ENCODE measurements at regions not wholly inside any gene's neighbourhood (a gene's known extent, or its start where the extent isn't known, plus 50 kb on each side); places are given as distances from the start of the nearest gene placed in this dataset.

DNA sequence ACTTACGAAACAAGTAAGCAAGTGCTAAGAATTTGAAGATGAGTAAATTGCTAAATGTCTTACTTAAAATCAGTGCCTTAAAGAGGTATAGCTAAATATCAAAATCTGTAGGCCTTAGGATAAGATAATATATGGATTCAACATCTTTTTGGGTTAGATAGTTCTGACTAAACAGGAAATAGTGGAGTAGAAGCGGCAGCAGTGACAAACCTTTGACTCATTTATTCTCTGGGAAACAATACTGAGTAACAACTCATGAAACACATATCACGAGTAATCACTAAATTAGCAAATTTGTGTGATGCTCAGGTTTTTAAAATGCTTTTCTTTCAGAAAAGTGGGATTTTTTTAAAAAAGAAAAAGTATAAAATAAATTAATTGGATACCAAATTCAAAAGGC, 762.1 kb upstream of the TYRP1 start:
- DNase-seq (ENCODE audit: low spot score) = no peak

DNA sequence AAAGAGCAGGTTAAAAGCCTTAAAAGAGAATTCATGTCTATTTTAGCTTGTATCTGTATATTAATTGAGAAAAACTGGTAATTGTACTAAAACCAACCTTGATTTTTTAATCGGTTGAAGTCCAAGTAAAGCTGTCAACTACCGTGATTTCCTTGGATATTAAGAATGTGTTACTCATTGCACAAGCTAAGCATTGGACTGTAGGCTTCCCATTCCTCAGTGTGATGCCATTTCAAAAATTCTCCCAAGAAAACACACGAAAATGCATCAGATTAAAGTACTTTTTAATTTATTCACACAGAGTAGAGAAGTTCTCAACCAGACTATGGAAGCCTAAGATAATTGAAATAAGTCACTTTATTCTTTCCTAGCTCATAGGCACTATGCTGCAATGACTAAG, 761.4 kb upstream of the TYRP1 start:
- DNase-seq (ENCODE audit: low spot score) = no peak

DNA sequence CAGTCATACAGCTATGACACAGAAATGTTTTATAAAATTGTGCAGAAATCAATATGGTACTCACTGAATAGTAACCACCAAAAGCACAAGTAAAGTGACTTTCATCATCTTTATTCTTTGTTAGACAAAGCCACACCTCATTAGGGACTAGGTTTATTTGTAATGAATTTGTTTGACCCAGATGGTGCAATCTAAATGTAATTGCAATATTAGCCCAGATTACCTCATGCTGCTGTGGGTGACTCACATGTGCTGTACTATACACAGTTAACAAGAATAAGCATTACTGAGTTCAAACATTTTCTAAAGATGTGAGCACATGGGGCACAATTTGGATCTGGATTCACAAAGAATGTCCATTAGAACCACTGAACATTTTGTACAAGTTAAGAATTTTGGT, 759.3 kb upstream of the TYRP1 start:
- DNase-seq (ENCODE audit: low spot score) = no peak

DNA sequence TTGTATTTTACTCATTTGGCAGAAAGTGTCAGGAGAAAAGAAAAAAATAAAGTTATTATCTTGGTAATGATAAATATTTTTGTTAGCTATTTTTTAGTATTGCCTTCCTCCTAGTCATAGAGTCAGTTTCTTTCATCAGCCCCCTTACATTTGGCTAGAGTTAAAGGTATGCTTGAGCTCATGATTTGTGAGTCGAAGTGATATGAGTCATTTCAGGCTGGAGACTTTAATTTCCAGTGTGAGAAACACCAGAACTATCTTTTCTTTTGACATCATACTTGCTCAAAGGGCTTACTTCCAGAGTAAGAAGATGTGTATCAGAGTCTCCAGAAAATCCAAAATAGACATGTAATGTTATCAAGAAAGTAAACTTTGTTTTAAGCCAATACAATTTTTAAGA, 746.7 kb upstream of the TYRP1 start:
- no peak for DNase-seq (ENCODE audit: low spot score)

DNA sequence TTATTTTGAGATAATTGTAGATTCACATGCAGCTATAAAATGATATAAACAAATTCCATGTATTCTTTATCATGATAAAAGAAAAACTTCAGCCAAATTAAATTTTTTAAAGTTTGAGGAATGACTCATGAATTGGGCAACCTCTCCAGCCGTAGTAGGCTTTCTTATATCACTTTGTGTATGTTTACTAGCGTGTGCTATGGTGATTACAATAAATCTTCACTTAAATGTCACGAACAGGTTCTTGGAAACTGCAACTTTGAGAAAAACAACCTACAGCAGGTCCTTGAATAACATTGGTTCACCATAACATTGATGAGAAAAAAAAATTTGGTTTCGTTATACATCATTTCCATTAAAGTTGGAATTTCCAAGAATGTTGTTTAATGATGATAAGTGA, 730.9 kb upstream of the TYRP1 start:
- no peak for DNase-seq (ENCODE audit: low spot score)

DNA sequence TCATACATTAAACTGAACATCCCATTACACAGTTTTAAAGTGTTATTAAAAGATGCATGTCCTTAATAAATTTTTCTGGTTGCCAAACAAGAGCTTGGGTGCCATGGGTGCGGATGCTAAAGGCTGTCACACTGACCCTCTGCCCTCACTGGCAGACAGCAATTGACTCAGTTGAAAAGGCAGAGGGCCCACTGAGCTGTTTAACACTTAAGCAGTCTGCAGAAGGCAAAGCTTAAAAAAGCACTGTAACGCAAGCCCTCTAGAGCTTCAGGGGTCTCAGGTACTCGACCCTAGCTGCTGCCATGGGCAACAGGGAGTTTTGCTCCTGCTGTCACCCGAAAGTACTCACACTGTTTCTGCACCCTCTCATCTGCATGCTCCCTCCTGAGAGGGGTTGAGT, 726.4 kb upstream of the TYRP1 start:
- no peak for DNase-seq (ENCODE audit: low spot score)

DNA sequence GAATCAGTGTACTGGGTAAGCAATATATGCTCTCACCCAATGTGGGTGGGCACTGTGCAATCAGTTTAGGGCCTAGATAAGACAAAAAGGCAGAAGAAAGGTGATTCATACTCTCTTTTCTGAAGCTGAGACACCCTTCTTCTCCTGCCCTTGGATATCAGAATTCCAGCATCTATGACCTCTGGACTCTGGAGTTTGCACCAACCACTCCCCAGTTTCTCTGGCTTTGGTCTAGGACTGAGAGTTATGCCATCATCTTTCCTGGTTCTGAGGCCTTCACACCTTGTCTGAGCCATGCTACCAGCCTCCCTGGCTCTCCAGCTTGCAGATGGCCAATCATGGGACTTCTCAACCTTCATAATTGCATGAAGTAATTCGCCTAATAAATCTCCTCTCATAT, 724.6 kb upstream of the TYRP1 start:
- DNase-seq (ENCODE audit: low spot score) = no peak

DNA sequence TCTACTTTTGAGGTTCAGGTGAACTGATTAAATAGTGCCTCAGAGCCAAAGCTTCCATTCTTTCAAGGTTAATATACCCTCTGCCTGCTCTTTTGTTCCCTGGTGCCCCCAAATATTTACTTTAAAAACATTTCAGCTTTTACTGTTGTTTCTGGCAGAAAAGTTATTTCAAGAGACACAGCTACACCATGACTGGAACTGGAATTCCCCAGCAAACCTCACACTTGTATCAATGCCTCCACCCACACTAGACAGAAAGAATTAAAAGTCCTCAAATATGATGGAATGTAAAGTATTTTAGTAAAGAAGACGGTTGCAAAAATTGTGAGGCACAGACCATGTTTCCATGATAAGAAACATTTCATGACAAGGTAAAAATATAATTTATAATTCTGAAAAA, 720.2 kb upstream of the TYRP1 start:
- no peak for DNase-seq (ENCODE audit: low spot score)

DNA sequence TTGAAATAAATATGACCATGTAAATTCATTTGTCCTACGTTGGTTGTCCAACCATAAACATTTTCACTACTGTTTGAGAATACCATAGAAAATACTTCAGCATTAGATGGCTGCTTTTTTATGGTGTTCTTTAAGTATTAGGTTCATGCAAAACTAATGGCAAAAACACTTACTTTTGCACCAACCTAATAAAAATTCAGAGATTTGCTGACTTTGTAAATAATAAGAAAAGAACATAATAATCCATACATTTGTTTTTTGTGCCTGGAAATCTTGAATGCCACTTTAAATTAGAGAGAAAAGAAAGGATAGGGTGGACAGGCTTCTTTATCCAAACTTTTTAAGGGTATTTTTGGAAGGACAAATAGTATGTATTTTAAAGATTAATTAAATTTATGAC, 719.7 kb upstream of the TYRP1 start:
- DNase-seq (ENCODE audit: low spot score) = no peak

DNA sequence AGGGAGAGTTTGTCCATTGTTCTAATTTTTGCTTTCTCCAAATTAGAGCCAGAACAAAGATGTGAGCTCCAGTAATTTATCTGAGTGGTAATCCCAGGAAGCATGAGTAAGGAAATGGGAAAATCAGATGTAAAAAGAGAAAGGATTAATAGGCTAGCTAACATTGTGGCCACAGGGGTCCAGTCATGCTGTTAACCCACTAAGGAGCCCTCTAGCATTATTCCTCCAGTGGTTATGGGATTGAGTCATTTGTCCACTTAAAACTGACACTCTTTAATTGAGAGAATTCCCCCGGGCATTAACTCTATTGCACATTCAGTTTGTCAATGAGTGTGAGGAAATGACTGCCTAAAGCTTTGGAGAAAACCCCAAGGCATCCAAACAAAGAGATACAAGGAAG, 700.3 kb upstream of the TYRP1 start:
- DNase-seq (ENCODE audit: low spot score) = no peak

DNA sequence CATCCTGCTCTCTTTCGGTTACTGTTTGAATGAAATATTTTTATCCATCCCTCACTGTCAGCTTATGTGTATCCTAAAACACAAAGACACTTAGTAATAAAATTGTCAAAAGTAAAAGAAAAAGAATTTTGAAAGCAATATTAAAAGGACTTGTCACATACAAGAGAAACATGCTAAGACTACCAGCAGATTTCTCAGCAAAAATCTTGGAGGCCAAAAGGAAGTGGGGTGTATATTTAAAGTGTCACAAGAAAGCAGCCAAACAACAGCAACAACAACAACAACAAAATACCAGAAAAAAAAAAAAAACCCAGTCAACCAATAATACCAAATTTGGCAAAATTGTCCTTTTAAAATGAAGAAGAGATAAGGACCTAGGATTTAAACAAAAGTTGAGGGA, 678.7 kb upstream of the TYRP1 start:
- DNase-seq (ENCODE audit: low spot score) = no peak

DNA sequence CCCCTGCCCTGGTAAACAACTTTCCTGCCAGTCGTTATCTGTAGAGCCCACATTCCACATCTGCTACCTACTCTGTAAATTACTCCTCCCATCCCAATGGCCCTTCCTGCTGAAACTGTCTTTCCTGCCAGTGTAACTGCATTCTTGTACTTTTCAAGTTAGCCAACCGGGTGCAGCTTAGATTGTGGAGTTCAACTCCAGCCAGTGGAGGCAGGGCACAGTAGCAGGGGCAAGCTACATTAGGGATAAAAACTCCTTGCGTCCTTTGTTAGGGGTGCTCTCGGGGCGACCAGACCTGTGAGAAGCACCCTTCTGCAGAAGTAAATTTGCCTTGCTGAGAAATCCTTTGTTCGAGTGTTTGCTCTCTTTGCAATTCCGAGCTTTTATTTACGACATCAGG, 639.0 kb upstream of the TYRP1 start:
- DNase-seq (ENCODE audit: low spot score) = no peak

DNA sequence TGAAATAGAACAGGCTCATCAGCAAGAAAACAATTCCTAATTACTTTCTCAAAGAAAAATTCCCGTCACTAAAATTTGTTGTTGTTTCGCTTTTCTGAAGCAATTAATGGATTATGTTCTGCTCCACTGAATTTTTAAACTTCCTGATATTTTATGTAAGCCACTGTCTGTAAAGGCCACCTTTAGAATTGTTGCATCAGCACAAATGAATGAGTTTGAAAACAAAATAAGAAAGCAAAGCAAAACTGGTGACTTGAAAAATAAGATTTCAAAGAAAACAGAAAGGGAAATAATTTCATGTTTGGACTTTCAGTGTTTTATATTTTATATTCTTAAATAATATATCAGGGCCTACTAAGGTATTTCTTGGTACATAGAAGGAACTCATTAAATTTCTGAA, 636.3 kb upstream of the TYRP1 start:
- DNase-seq (ENCODE audit: low spot score) = no peak

DNA sequence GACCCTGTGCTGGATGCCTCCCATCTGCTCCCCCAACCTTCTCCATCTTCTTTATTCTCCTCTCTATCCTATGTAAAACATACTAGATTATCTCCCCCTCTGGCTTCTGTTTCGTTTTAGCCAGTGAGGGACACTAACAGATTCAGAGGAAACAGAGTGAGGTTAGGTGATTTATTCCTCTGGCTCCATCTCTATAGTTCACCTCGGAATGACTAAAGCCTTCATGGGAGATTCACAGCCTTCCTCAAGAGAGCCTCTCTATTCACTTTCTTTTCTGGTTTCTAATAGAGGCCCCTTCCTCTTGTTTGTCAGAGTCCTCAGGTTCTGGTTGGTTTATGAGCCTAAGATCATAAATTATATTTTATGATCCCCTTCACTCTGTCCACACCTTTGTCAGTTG, 633.1 kb upstream of the TYRP1 start:
- DNase-seq (ENCODE audit: low spot score) = no peak

DNA sequence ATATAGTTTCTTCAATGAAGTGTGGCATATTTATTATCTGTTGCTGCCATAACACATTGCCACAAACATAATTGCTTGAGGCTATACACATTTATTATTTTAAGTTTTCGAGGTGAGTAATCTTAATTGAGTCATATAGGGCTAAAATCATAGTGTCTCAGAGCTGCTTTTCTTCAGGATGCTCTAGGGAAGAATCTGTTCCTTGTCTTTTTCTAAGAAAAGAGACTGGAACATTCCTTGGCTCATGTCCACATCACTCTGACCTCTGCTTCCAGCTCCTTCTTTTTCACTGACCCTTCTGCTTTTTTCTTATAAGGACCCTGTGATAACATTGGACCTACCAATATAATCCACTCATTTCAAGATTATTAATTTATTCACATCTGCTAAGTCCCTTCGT, 632.4 kb upstream of the TYRP1 start:
- DNase-seq (ENCODE audit: low spot score) = no peak

DNA sequence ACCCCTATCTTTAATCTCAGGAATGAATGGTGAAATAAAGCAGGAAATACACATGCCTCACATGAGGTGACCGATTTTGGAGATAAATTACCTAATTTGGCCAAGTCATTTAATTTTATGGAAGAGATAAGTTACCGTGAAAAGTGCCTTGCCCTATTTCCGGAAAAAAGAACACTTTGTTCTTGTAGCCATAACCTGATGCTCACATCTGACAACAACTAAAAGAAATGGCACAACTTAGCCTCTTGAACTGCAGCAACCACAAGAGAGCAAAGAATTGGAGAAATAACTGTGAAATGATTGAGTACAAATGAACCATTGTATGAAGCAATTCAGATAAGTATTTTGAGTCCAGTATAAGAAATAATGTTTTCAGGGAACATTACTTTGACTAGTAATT, 628.1 kb upstream of the TYRP1 start:
- no peak for DNase-seq (ENCODE audit: low spot score)

DNA sequence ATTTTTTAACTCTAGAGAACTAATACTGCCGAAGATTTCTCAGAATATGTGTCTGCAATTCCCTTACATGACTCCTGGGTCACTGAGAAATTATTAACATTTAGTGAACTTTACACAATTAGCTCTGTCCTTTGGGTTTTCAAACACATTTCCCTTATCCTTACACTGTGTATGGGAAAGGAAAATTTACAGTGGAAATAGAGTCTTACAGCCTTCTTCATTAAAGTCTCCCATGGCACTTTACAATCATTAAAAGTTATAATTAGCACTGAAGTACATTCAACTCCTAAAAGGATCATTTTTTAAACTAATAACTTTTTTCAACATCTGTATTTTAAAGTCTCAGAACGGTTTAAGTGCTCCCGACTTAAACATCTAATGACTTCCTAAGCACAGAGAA, 627.5 kb upstream of the TYRP1 start:
- DNase-seq (ENCODE audit: low spot score) = no peak

DNA sequence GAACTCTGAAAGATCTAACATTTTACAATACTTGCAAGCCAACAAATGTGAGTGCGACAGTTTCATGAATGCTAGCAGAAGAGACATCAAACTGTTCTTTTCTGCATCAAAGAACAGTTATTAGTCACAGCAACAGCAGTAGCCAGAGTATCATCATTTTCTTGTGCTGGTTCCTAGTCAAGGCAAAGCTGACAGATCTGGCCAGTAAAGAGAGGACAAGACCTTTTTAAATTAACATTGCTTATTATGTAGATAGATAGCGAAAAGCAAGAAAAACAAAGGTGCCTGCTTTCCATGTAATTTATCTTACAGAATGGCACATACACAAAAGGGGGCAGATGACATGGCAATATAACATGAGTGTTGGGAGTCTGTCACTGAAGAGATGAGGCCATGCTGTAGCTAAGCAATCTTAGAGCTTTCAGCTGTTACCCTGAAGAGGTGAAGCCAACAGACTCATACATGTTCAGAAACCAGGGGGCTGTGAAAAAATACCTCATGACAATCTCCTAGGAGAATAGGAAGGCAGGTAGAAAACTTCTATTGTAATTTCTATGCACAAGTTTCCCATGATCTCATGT, 626.6 kb upstream of the TYRP1 start:
- DNase-seq (ENCODE audit: low spot score) = no peak

DNA sequence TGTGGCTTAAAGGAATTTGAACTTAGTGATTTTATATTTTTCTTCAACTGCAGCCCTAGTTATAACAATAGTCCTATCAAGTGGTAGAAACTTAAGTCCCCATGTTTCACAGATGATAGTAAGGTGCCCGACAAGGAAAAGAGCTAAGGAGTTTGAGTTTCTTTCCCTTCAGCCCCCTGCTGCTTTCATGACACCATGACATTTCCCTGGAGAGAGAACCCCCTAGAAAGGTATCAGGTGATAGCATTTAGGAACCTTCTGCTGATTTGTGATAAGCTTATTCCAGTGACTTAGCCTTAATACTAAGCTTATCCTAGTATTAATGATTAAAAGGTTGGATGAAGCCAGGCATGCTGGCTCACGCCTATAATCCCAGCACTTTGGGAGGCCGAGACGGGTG, 623.8 kb upstream of the TYRP1 start:
- DNase-seq (ENCODE audit: low spot score) = no peak

DNA sequence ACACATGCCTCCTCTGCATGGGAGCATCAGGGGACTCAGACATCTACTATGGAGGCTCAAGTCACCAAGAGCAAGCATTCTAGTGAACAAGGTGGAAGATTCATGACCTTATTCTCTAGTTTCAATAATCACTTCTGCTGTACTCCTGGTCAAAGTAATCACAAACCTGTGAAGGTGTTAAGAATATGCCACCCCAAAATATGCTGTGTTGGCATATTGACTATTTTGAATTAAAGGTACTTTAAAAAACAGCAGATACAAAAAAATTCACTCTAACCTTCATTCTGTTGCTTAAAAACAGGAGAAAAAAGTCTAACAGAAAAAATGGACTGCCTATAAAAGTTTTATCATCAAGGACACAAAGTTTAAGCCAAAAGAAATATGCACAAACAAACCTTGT, 607.8 kb upstream of the TYRP1 start:
- no peak for DNase-seq (ENCODE audit: low spot score)

DNA sequence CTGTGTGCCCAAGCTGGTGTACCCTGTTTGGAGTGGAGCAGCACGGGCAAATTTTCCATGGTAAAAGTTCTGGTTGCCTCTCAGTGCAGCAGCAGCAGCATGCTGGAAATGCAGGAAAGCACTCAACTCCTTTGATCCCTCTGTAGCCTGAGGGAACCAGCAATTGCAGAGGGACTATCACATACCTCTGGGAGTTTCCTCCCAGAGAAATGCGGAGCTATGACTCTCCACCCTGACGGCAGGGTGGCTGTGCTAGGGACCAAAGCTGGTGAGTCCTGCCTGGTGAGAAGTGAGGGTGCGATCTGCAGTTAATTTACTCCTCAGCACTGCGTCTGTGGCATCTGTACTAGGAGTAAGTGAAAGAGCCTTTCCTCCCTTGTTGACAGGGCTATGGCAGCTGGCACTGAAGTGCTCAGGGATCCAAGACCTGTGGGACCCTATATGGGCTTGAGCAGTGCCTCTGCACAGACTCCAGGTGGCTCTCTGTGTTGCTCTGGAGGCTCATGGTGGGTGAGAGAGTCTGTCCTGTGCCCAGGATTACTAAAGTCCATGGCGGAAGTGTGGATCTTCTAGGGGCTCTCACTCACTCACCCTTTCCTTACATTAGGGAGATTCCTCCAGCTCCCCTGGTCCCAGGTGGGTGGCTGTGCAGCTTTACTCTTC, 601.2 kb upstream of the TYRP1 start:
- DNase-seq (ENCODE audit: low spot score) = no peak

DNA sequence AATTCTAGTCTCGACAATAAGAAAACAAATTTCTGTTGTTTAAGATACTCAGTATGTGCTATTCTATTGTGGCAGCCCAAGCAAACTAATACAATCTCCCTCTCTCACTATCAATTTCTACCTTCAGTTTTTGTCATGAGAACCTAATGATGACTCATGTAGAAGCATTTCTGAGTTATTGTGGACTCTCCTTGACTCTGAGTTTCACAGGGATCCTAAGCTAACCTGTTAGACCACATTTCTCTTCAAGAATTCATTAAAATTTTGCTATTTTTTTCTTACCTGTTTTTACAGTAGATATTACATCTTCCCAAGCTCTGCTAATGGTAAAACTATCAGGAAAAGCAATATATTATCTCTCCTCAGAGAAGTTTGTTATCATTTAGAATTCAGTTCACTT, 599.1 kb upstream of the TYRP1 start:
- no peak for DNase-seq (ENCODE audit: low spot score)

DNA sequence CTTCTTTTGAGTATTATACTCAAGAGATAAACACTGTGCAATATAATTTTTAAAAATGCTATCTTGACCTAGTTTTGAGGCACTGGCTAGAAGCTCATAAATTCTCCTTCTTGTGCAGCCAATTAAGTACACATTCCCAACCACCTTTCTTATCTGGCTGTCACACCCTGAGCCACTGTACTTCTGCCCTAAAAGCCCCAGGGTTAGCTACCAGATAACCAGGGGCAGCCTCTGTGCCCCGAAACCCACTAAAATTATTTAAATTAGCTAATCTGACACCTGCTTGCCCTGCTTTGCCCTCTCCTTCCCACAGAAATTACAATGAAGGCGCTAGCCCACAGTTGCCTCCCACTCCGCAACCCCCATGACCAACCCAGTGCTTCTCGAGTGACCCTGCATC, 597.3 kb upstream of the TYRP1 start:
- DNase-seq (ENCODE audit: low spot score) = no peak

DNA sequence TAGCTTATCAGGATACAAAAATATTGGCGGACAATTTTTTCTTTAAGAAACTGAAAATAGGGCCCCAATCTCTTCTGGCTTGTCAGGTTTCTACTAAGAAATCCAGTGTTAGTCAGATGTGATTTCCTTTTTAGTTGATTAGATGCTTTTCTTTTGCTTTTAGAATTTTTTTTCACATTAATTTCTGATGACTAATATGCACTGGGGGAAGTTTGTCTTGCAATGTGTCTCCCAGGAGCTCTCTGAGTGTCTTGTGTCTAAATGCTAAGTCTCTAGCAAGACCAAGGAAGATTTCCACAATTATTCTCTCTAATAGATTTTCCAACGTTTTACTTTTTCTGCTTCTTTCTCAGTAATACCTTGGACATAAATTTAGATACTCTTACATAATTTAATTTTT, 559.8 kb upstream of the TYRP1 start:
- no peak for DNase-seq (ENCODE audit: low spot score)

DNA sequence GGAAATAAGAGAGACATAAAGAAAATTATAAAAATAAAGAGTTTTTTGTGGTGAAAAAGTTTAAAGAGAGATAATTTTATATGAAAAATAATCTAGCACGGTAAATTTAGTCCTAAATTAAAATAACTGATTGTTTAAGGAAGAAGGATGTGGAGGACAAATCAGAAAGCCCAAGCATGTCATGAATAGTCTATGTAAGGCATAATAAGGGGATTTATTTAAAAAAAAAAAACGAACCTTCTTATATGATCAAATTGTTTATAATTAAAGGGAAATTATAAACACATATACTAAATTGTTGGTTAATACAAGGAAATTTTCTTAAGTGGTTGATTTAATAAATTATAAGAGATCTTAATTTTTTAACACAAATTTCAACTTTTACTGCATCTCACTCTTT, 551.8 kb upstream of the TYRP1 start:
- DNase-seq (ENCODE audit: low spot score) = no peak

Measured in globus pallidus (tissue), 1 donor.